NT2/D1 (cell line): ENCODE measurements at regions not wholly inside any gene's neighbourhood (a gene's known extent, or its start where the extent isn't known, plus 50 kb on each side); places are given as distances from the start of the nearest gene placed in this dataset.

Experiments used
- DNase-seq: peaks from one replicate; pipeline ENCODE4 v3.0.0-alpha.2; 2011; ENCODE audit warnings: low read depth, low spot score
- H3K27me3 ChIP-seq: 2 replicates; pipeline ENCODE4 v1.6.0; 2011; ENCODE audit warnings: mild to moderate bottlenecking; ENCODE audit not compliant: insufficient read length, insufficient read depth
- H3K36me3 ChIP-seq: 2 replicates; pipeline ENCODE4 v1.6.1; 2011; ENCODE audit warnings: mild to moderate bottlenecking, low read length, mixed read lengths; ENCODE audit not compliant: insufficient read depth, insufficient read length
- H3K4me1 ChIP-seq: 2 replicates; pipeline ENCODE4 v1.5.1; 2011; ENCODE audit not compliant: insufficient read depth, insufficient read length
- H3K4me3 ChIP-seq: 2 replicates; pipeline ENCODE4 v1.5.1; 2011; ENCODE audit warnings: low read depth; ENCODE audit not compliant: insufficient read length
- H3K9ac ChIP-seq: 2 replicates; pipeline ENCODE4 v1.6.0; 2011; ENCODE audit warnings: low read depth; ENCODE audit not compliant: insufficient read length
- H3K9me3 ChIP-seq: 2 replicates; pipeline ENCODE4 v1.5.1; 2011; ENCODE audit warnings: mild to moderate bottlenecking, low read length; ENCODE audit not compliant: insufficient read depth
- SUZ12 ChIP-seq: IDR thresholded peaks from 2 replicates; pipeline ENCODE4 v1.6.1; 2011; ENCODE audit not compliant: insufficient read length, insufficient read depth; ENCODE audit errors: extremely low read depth
- YY1 ChIP-seq: IDR thresholded peaks from 2 replicates; pipeline ENCODE4 v1.6.1; 2011; ENCODE audit not compliant: insufficient read length, insufficient read depth
- ZNF274 ChIP-seq: IDR thresholded peaks from 2 replicates; pipeline ENCODE4 v1.6.1; 2011; ENCODE audit warnings: mild to moderate bottlenecking, low read depth, low read length

DNA sequence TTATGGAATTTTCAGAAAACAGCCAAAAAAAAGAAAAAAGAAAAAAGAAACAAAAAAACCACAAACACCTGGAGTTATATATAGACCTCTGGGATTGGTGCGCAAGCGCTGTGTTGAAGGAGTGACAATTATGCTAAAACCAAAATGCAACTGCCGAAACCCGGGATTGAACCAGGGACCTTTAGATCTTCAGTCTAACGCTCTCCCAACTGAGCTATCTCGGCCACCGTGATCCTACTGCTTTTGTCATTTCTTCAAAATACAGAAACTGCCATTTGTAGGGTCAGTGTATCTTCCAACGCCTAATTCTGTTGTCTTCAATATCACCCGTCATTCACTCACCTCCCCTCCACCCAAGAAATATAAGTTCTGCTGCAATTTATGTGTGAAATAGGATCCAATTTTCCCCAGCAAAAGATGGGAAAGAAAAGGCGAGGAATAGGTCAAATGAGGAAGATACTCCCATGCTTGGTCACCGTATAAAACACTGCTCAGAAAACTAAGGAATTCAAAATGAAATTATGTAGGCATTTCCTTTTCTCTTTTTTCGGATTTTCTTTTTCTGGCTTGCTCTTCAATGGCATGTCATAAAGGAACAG lies 116.0 kb downstream of the TRIM27 start:
- Histone ChIP-seq H3K27me3 (peaks cover 36% of the 10 kb centered on the region), H3K9ac (no peak overlapping the region), H3K9me3 (no peaks in the 10 kb centered on the region), H3K4me3 (peak overlapping the region; percentile 48), H3K36me3 (no peaks in the 10 kb centered on the region), H3K4me1 (no peaks in the 10 kb centered on the region)
- TF ChIP-seq ZNF274, result no peak
- TF ChIP-seq SUZ12, result no peak
- TF ChIP-seq YY1, result no peak
- peak; percentile 33 for DNase-seq

GRCh38 chr6:28808383-28808782 lies 115.4 kb downstream of the TRIM27 start:
- H3K4me3 ChIP-seq, result peak overlapping the region; percentile 48
- H3K27me3 ChIP-seq, result peaks cover 42% of the 10 kb centered on the region
- DNase-seq, result no peak
- no peaks in the 10 kb centered on the region for H3K36me3 ChIP-seq
- H3K9ac ChIP-seq, result no peak overlapping the region
- TF ChIP-seq SUZ12 (no peak), ZNF274 (no peak), YY1 (no peak)
- no peaks in the 10 kb centered on the region for H3K4me1 ChIP-seq
- no peaks in the 10 kb centered on the region for H3K9me3 ChIP-seq

DNA sequence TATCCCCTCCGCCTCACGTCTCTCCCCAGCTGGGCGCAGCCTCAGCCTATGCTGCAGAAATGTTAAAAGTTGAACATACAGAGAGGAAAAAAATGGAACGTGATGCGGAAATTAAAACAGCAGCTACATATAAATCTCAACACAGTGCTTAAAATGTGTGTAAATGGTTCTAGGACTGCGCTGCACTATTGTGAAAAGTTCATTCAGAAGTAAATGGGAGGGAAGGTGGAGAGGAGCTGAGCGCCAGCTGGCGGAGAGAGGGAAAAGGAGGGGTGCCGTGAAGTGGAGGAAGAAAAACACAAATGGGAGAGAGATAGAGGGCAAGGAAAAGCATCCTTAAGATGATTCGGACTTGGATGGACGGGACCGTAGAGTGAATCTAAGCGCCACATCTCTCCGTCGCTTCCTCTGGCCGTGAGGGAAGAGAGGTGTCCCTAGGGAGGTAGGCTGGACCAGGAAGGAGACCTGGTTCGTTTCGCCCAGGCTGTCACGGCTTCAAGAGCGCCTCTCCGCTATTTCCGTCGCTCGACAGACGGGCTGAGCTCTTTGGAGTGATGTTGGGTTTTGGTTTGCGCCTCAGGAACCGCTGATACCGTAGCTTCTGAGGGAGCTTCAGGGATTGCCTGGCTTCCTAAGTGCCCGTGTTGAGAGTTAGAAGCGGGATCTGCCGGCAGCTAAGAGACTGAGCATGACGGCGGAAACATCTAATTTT lies 113.7 kb downstream of the TRIM27 start:
- DNase-seq, result no peak
- H3K4me3 ChIP-seq, result peak overlapping the region; percentile 43

GRCh38 chr6:28810659-28811053 lies 113.1 kb downstream of the TRIM27 start:
- no peaks in the 10 kb centered on the region for H3K36me3 ChIP-seq
- H3K4me3 ChIP-seq, result peak overlapping the region; percentile 43
- no peak for DNase-seq
- no peaks in the 10 kb centered on the region for H3K4me1 ChIP-seq
- peaks cover 65% of the 10 kb centered on the region for H3K27me3 ChIP-seq
- TF ChIP-seq YY1 (no peak), SUZ12 (no peak), ZNF274 (no peak)
- H3K9ac ChIP-seq, result no peak overlapping the region
- H3K9me3 ChIP-seq, result no peaks in the 10 kb centered on the region

More for the DNA sequence above, 113.7 kb downstream of the TRIM27 start:
- Histone ChIP-seq H3K36me3 (no peaks in the 10 kb centered on the region), H3K27me3 (peaks cover 59% of the 10 kb centered on the region), H3K4me1 (no peaks in the 10 kb centered on the region), H3K9ac (peak overlapping the region; percentile 50), H3K9me3 (no peaks in the 10 kb centered on the region)
- TF ChIP-seq YY1 (no peak), SUZ12 (no peak), ZNF274 (no peak)

- Histone ChIP-seq H3K9me3 (no peaks in the 10 kb centered on the region), H3K9ac (no peak overlapping the region), H3K27me3 (peaks cover 77% of the 10 kb centered on the region), H3K4me3 (no peak overlapping the region), H3K36me3 (no peaks in the 10 kb centered on the region), H3K4me1 (no peaks in the 10 kb centered on the region)
- no peak for TF ChIP-seq ZNF274
- no peak for TF ChIP-seq SUZ12
- no peak for TF ChIP-seq YY1
- DNase-seq, result no peak
These were observed 111.9 kb downstream of the TRIM27 start for GRCh38 chr6:28811873-28812272.

DNA sequence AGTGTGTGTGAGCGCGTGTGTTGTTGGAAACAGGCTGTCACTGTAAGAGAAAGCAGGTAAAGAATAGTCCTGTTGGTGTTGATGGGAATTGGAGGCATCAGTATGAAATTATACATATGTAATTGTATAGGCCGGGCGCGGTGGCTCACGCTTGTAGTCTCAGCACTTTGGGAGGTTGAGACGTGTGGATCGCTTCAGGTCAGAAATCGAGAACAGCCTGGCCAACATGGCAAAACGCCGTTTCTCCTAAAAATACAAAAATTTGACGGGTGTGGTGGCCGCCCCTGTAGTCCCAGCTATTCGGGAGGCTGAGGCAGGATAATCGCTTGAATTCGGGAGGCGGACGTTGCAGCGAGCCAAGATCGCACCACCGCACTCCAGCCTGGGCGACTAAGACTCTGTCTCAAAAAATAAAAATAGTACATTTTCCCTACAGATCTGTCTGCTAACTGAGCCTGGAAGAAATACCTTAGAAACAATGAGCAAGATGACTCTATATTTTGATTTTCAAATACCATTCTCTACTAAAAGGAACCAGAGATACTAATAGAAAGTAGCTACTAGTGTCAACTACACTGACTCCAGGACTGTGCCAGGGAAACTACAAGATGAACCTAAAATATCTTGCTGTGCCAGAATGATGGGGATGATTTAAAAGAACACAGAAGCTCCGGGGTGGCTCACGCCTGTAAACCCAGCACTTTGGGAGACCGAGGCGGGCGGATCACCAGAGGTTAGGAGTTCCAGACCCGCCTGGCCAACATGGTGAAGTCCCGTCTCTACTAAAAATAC lies 110.8 kb downstream of the TRIM27 start:
- Histone ChIP-seq H3K27me3 (peaks cover 88% of the 10 kb centered on the region), H3K4me3 (no peak overlapping the region)
- no peak for TF ChIP-seq ZNF274
- peak; percentile 71 for TF ChIP-seq SUZ12
- TF ChIP-seq YY1, result no peak

More for the DNA sequence above, 110.8 kb downstream of the TRIM27 start:
- no peak for DNase-seq
- Histone ChIP-seq H3K4me1 (no peaks in the 10 kb centered on the region), H3K36me3 (no peaks in the 10 kb centered on the region), H3K9me3 (no peaks in the 10 kb centered on the region), H3K9ac (no peak overlapping the region)
